ENCODE measurements at regions not wholly inside any gene's neighbourhood (a gene's known extent, or its start where the extent isn't known, plus 50 kb on each side); places are given as distances from the start of the nearest gene placed in this dataset.
A peak's percentile ranks its signal among the peaks of the same experiment; 100 is the strongest.
"Not testable (repeated sequence)": the region's sequence is repeated elsewhere in the genome, so short reads cannot be mapped to it uniquely, and the experiment has no call there.

GRCh38 chr17:20843799-20844553, 198.8 kb downstream of the USP22 start:
- H3K27ac ChIP-seq (ENCODE audit: poor library complexity, severe bottlenecking); H3K36me3 ChIP-seq (ENCODE audit: low read depth); H3K27me3 ChIP-seq (ENCODE audit: insufficient read depth, poor library complexity, severe bottlenecking); H3K9me3 ChIP-seq (ENCODE audit: severe bottlenecking); H3K4me1 ChIP-seq (ENCODE audit: insufficient read depth, poor library complexity, severe bottlenecking); DNase-seq (ENCODE audit: low spot score): not testable (repeated sequence)
- peak; percentile 15 for TF ChIP-seq CTCF (IDR thresholded peaks at IDR 0.05; ENCODE audit: poor library complexity, severe bottlenecking)
- H3K4me3 ChIP-seq (ENCODE audit: severe bottlenecking) = peak overlapping the region; percentile 29
- ATAC-seq (ENCODE audit: low read depth) = peak; percentile 88

- not testable (repeated sequence) for H3K27ac ChIP-seq (ENCODE audit: poor library complexity, severe bottlenecking); DNase-seq (ENCODE audit: low spot score); H3K9me3 ChIP-seq (ENCODE audit: severe bottlenecking); H3K36me3 ChIP-seq (ENCODE audit: low read depth); H3K4me1 ChIP-seq (ENCODE audit: insufficient read depth, poor library complexity, severe bottlenecking); H3K4me3 ChIP-seq (ENCODE audit: severe bottlenecking); ATAC-seq (ENCODE audit: low read depth)
- H3K27me3 ChIP-seq (ENCODE audit: insufficient read depth, poor library complexity, severe bottlenecking) = peaks cover 32% of the 10 kb centered on the region
- TF ChIP-seq CTCF (IDR thresholded peaks at IDR 0.05; ENCODE audit: poor library complexity, severe bottlenecking) = peak; percentile 49
These were observed 193.9 kb downstream of the USP22 start for GRCh38 chr17:20848869-20849443.

- not testable (repeated sequence) for DNase-seq (ENCODE audit: low spot score)
These were observed 191.1 kb downstream of the USP22 start for GRCh38 chr17:20851591-20852238.

GRCh38 chr17:20852239-20852989, 190.4 kb downstream of the USP22 start:
- ATAC-seq (ENCODE audit: low read depth) = peak; percentile 56

More at GRCh38 chr17:20851591-20852238, 191.1 kb downstream of the USP22 start:
- H3K4me1 ChIP-seq (ENCODE audit: insufficient read depth, poor library complexity, severe bottlenecking); H3K27ac ChIP-seq (ENCODE audit: poor library complexity, severe bottlenecking); H3K36me3 ChIP-seq (ENCODE audit: low read depth); H3K9me3 ChIP-seq (ENCODE audit: severe bottlenecking): not testable (repeated sequence)
- ATAC-seq (ENCODE audit: low read depth) = peak; percentile 86
- peak overlapping the region; percentile 19 for H3K4me3 ChIP-seq (ENCODE audit: severe bottlenecking)
- peaks cover 43% of the 10 kb centered on the region for H3K27me3 ChIP-seq (ENCODE audit: insufficient read depth, poor library complexity, severe bottlenecking)

More at GRCh38 chr17:20852239-20852989, 190.4 kb downstream of the USP22 start:
- TF ChIP-seq CTCF (IDR thresholded peaks at IDR 0.05; ENCODE audit: poor library complexity, severe bottlenecking) = no peak
- DNase-seq (ENCODE audit: low spot score) = no peak
- H3K27ac ChIP-seq (ENCODE audit: poor library complexity, severe bottlenecking) = no peak overlapping the region
- H3K4me3 ChIP-seq (ENCODE audit: severe bottlenecking) = peak overlapping the region; percentile 19
- no peaks in the 10 kb centered on the region for H3K4me1 ChIP-seq (ENCODE audit: insufficient read depth, poor library complexity, severe bottlenecking)
- no peaks in the 10 kb centered on the region for H3K36me3 ChIP-seq (ENCODE audit: low read depth)
- H3K9me3 ChIP-seq (ENCODE audit: severe bottlenecking) = no peaks in the 10 kb centered on the region
- H3K27me3 ChIP-seq (ENCODE audit: insufficient read depth, poor library complexity, severe bottlenecking) = peaks cover 43% of the 10 kb centered on the region
